ENCODE measurements at regions not wholly inside any gene's neighbourhood (a gene's known extent, or its start where the extent isn't known, plus 50 kb on each side); places are given as distances from the start of the nearest gene placed in this dataset.

DNA sequence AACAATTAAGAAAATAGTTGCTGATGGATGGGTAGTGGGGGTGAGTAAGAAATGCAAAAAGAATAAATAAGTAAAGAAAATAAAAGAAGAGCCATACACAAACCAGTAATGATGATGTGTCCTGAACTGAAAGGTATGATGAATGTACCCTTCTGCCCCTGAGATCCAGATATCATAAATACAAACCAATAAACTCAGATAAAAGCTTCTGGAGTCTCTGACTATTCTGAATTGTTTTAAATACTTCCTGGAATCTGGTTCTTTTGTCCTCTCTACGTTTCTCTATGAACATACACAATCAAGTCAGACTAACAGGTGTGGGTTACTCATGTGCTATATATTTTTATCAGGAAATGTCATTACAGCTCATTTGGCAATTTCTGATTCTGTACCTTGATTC lies 153.4 kb downstream of the PPP1R2C start:
- FAIRE-seq (no peak), DNase-seq (ENCODE audit: low read depth, low spot score) (no peak)
- dilution Hi-C loops (cut with MboI; ENCODE audit: extremely low pct_ligation_motif_present, low sequenced_read_pairs): no loop called here
- Histone ChIP-seq H3K79me2 (ENCODE audit: control insufficient read depth, insufficient read depth, low read length) (no peaks in the 10 kb centered on the region), H3K27me3 (ENCODE audit: control insufficient read depth, extremely low read depth, insufficient read depth, low read length) (no peaks in the 10 kb centered on the region), H3K4me3 (ENCODE audit: control insufficient read depth in 2 of 3, extremely low read depth in 1 of 3, insufficient read depth in 2 of 3, low read depth in 1 of 3, low read length in 3 of 3) (no peak overlapping the region), H3K9me3 (ENCODE audit: control insufficient read depth, low read depth, low read length) (no peaks in the 10 kb centered on the region), H3K4me1 (ENCODE audit: control insufficient read depth, extremely low read depth, insufficient read depth, low read length) (no peaks in the 10 kb centered on the region), H2AFZ (ENCODE audit: control insufficient read depth, low read length) (no peak overlapping the region), H3K9ac (ENCODE audit: control insufficient read depth, extremely low read depth, insufficient read depth, low read length) (no peak overlapping the region), H3K9me1 (ENCODE audit: control insufficient read depth, extremely low read depth, insufficient read depth, low read length) (no peaks in the 10 kb centered on the region), H3K27ac (ENCODE audit: control insufficient read depth, insufficient read depth, low read length) (no peak overlapping the region), H3K4me2 (ENCODE audit: control insufficient read depth, extremely low read depth, insufficient read depth, low read depth, low read length) (no peak overlapping the region), H4K20me1 (ENCODE audit: control insufficient read depth, extremely low read depth, insufficient read depth, low read length) (no peaks in the 10 kb centered on the region), H3K36me3 (ENCODE audit: control insufficient read depth in 2 of 2, extremely low read depth in 1 of 2, insufficient read depth in 2 of 2, low read length in 2 of 2) (no peaks in the 10 kb centered on the region)
- TF ChIP-seq, protein P1, sequence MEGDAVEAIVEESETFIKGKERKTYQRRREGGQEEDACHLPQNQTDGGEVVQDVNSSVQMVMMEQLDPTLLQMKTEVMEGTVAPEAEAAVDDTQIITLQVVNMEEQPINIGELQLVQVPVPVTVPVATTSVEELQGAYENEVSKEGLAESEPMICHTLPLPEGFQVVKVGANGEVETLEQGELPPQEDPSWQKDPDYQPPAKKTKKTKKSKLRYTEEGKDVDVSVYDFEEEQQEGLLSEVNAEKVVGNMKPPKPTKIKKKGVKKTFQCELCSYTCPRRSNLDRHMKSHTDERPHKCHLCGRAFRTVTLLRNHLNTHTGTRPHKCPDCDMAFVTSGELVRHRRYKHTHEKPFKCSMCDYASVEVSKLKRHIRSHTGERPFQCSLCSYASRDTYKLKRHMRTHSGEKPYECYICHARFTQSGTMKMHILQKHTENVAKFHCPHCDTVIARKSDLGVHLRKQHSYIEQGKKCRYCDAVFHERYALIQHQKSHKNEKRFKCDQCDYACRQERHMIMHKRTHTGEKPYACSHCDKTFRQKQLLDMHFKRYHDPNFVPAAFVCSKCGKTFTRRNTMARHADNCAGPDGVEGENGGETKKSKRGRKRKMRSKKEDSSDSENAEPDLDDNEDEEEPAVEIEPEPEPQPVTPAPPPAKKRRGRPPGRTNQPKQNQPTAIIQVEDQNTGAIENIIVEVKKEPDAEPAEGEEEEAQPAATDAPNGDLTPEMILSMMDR (optimal IDR thresholded peaks at IDR 0.05 in 1 of 3, IDR thresholded peaks at IDR 0.05 in 1 of 3, conservative IDR thresholded peaks at IDR 0.05 in 1 of 3; ENCODE audit: extremely low read depth in 1 of 3, insufficient read depth in 2 of 3, low read length in 3 of 3): no peak
- no peak for TF ChIP-seq EZH2 (IDR thresholded peaks at IDR 0.05; ENCODE audit: low read length)

DNA sequence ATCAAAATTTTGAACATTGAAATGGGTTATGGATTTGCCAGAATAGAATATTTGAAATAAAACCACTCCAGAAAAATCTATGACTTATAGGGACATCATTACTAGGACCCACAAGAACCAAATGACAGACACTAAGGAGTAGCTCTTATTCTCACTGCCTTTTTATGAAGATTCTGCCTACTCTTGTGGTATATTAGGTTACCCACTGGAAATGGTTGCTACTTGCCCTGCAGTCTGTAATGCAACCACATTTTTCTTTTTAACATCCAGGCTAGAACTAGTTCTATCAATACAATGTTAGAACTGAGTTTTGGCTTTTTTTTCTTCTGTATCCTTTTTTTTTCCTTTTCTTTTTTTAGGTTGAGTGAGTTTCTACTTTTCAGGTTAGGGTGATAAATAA lies 158.9 kb downstream of the PPP1R2C start:
- H3K9me1 ChIP-seq (ENCODE audit: control insufficient read depth, extremely low read depth, insufficient read depth, low read length): no peaks in the 10 kb centered on the region
- no peak overlapping the region for H3K27ac ChIP-seq (ENCODE audit: control insufficient read depth, insufficient read depth, low read length)

More for the DNA sequence above, 158.9 kb downstream of the PPP1R2C start:
- no peak for FAIRE-seq
- Histone ChIP-seq H3K9me3 (ENCODE audit: control insufficient read depth, low read depth, low read length) (no peaks in the 10 kb centered on the region), H3K27me3 (ENCODE audit: control insufficient read depth, extremely low read depth, insufficient read depth, low read length) (no peaks in the 10 kb centered on the region), H3K79me2 (ENCODE audit: control insufficient read depth, insufficient read depth, low read length) (no peaks in the 10 kb centered on the region), H3K4me3 (ENCODE audit: control insufficient read depth in 2 of 3, extremely low read depth in 1 of 3, insufficient read depth in 2 of 3, low read depth in 1 of 3, low read length in 3 of 3) (no peak overlapping the region), H3K36me3 (ENCODE audit: control insufficient read depth in 2 of 2, extremely low read depth in 1 of 2, insufficient read depth in 2 of 2, low read length in 2 of 2) (no peaks in the 10 kb centered on the region), H3K9ac (ENCODE audit: control insufficient read depth, extremely low read depth, insufficient read depth, low read length) (no peak overlapping the region), H3K4me2 (ENCODE audit: control insufficient read depth, extremely low read depth, insufficient read depth, low read depth, low read length) (no peak overlapping the region), H4K20me1 (ENCODE audit: control insufficient read depth, extremely low read depth, insufficient read depth, low read length) (no peaks in the 10 kb centered on the region), H2AFZ (ENCODE audit: control insufficient read depth, low read length) (no peak overlapping the region), H3K4me1 (ENCODE audit: control insufficient read depth, extremely low read depth, insufficient read depth, low read length) (no peaks in the 10 kb centered on the region)
- no peak for DNase-seq (ENCODE audit: low read depth, low spot score)
- TF ChIP-seq, protein P1 (optimal IDR thresholded peaks at IDR 0.05 in 1 of 3, IDR thresholded peaks at IDR 0.05 in 1 of 3, conservative IDR thresholded peaks at IDR 0.05 in 1 of 3; ENCODE audit: extremely low read depth in 1 of 3, insufficient read depth in 2 of 3, low read length in 3 of 3): no peak
- TF ChIP-seq EZH2 (IDR thresholded peaks at IDR 0.05; ENCODE audit: low read length): no peak
- dilution Hi-C loops (cut with MboI; ENCODE audit: extremely low pct_ligation_motif_present, low sequenced_read_pairs): no loop called here

All from keratinocyte (primary cell).